ENCODE measurements at regions not wholly inside any gene's neighbourhood (a gene's known extent, or its start where the extent isn't known, plus 50 kb on each side); places are given as distances from the start of the nearest gene placed in this dataset.

DNA sequence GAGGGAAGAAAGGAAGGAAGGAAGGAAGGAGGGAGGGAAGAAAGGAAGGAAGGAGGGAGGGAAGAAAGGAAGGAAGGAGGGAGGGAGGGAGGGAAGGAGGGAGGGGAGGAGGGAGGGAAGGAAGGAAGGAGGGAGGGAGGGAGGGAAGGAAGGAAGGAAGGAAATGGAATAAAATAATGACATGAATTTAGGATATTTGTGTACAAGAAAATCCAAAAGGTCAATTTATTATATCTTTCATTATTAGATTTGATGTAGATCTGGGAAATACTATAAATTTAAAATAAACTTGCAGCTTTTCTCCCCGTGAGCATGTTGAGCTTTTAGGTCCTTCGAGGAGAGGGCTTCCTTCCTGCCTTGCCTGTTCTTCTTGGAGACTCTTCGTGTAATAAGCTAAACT lies 398.6 kb upstream of the NRP1 start:
- Histone ChIP-seq H3K36me3 (ENCODE audit: control insufficient read depth in 4 of 4, insufficient read depth in 4 of 4, low read length in 3 of 4) (no peaks in the 10 kb centered on the region), H3K27me3 (replicated peaks in 2 of 5; ENCODE audit: control insufficient read depth in 4 of 5, insufficient read depth in 5 of 5, low read length in 4 of 5) (peaks cover 0 to 3% (median 2%) of the 10 kb centered on the region in 5 experiments), H3K27ac (ENCODE audit: insufficient read depth in 1 of 2, low read depth in 1 of 2, low read length in 2 of 2, poor library complexity in 1 of 2, severe bottlenecking in 2 of 2) (no peak overlapping the region), H3K4me3 (ENCODE audit: control insufficient read depth in 1 of 7, extremely low read depth in 1 of 7, insufficient read depth in 4 of 7, low read depth in 2 of 7, low read length in 6 of 7) (no peak overlapping the region), H3K9me3 (ENCODE audit: control extremely low read depth in 1 of 5, control insufficient read depth in 4 of 5, insufficient read depth in 2 of 5, low read depth in 1 of 5, low read length in 4 of 5) (no peaks in the 10 kb centered on the region), H3K4me1 (ENCODE audit: control extremely low read depth in 1 of 4, control insufficient read depth in 4 of 4, insufficient read depth in 4 of 4, low read length in 3 of 4) (no peaks in the 10 kb centered on the region)
- POLR2A ChIA-PET = no interaction called here
- WGBS (ENCODE audit: insufficient coverage) = 100% methylated on average over 2 of the region's 3 CpGs
- no peak for DNase-seq
- CTCF ChIA-PET = no interaction called here

DNA sequence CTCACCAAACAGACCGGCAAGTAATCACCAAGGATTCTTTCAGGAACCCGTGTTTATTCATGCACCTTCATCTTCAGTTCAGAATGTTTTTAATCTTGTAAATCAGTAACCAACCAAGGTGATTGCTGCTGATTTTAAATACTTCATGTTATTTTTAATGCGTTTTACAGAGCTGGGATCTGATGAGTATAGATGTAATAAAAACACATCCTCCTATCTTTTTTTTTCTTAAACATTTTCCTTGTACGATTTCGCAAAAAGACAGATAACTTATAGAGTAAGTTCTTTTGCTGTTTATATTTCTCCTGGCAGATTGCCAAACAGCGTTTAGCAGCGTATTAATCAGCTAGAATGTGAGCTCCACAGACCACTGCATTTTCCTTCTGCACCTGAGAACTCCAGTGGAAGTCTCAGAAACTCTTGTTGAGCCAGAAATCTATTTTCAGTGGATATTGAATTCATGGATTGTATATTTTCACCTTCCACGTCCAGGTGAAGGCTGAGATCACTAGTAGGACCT lies 397.8 kb upstream of the NRP1 start:
- H3K4me1 ChIP-seq (ENCODE audit: control extremely low read depth in 1 of 4, control insufficient read depth in 4 of 4, insufficient read depth in 4 of 4, low read length in 3 of 4) = no peaks in the 10 kb centered on the region
- ChIA-PET CTCF (no interaction called here), POLR2A (no interaction called here)

DNA sequence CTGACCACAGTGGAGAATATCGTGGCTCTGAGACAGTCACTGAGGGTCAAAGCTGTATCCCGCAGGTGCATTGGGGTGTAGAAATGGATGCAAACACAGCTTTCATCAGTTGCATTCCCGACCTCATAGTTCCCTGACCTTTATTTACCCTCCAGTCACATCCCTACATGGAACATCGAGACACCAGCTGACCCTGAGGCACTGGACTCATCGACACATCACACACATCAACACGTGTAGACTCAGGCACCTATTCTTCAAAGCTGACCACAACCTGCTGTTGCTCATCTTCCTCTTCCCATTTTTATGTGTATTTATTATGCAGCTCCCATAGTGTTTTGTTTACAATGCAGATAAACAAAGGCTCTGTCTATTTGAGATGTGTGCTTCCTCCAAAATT lies 396.9 kb upstream of the NRP1 start:
- POLR2A ChIA-PET = no interaction called here
- H3K4me3 ChIP-seq (ENCODE audit: control insufficient read depth in 1 of 7, extremely low read depth in 1 of 7, insufficient read depth in 4 of 7, low read depth in 2 of 7, low read length in 6 of 7) = no peak overlapping the region
- CTCF ChIA-PET = no interaction called here

More for the DNA sequence above, 397.8 kb upstream of the NRP1 start:
- peaks cover 0 to 3% (median 0%) of the 10 kb centered on the region in 5 experiments for H3K27me3 ChIP-seq (replicated peaks in 2 of 5; ENCODE audit: control insufficient read depth in 4 of 5, insufficient read depth in 5 of 5, low read length in 4 of 5)
- H3K27ac ChIP-seq (ENCODE audit: insufficient read depth in 1 of 2, low read depth in 1 of 2, low read length in 2 of 2, poor library complexity in 1 of 2, severe bottlenecking in 2 of 2) = no peak overlapping the region
- DNase-seq = no peak
- 85% methylated on average over 5 of the region's 8 CpGs for WGBS (ENCODE audit: insufficient coverage)
- H3K4me3 ChIP-seq (ENCODE audit: control insufficient read depth in 1 of 7, extremely low read depth in 1 of 7, insufficient read depth in 4 of 7, low read depth in 2 of 7, low read length in 6 of 7) = no peak overlapping the region
- no peaks in the 10 kb centered on the region for H3K36me3 ChIP-seq (ENCODE audit: control insufficient read depth in 4 of 4, insufficient read depth in 4 of 4, low read length in 3 of 4)
- H3K9me3 ChIP-seq (ENCODE audit: control extremely low read depth in 1 of 5, control insufficient read depth in 4 of 5, insufficient read depth in 2 of 5, low read depth in 1 of 5, low read length in 4 of 5) = peaks cover 0 to 3% (median 0%) of the 10 kb centered on the region in 5 experiments

DNA sequence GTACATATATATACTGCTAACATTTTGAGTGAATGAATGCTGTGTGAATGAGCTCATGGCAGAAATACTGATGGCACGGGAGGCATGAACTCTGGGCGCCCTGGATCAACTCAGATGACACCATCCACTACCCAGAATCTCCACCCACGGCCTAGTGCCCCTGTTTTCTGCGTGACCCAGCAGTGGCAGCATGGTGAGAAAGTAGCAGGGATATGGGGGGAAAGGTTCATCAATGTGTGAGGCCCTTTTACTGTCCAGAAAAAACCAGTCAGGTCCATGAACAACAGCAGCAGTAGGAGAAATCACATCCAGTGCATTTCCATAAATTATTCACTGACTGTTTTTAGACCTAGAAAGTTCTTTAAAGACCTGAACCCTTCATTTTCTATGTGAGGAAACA lies 391.0 kb upstream of the NRP1 start:
- no CpG with 5 or more reads among the region's 4 CpGs for WGBS (ENCODE audit: insufficient coverage)
- peaks cover 0 to 2% (median 0%) of the 10 kb centered on the region in 5 experiments for H3K27me3 ChIP-seq (replicated peaks in 2 of 5; ENCODE audit: control insufficient read depth in 4 of 5, insufficient read depth in 5 of 5, low read length in 4 of 5)
- H3K27ac ChIP-seq (ENCODE audit: insufficient read depth in 1 of 2, low read depth in 1 of 2, low read length in 2 of 2, poor library complexity in 1 of 2, severe bottlenecking in 2 of 2) = no peak overlapping the region
- no peaks in the 10 kb centered on the region for H3K4me1 ChIP-seq (ENCODE audit: control extremely low read depth in 1 of 4, control insufficient read depth in 4 of 4, insufficient read depth in 4 of 4, low read length in 3 of 4)
- CTCF ChIA-PET = no interaction called here
- H3K9me3 ChIP-seq (ENCODE audit: control extremely low read depth in 1 of 5, control insufficient read depth in 4 of 5, insufficient read depth in 2 of 5, low read depth in 1 of 5, low read length in 4 of 5) = peaks cover 0 to 3% (median 0%) of the 10 kb centered on the region in 5 experiments
- H3K4me3 ChIP-seq (ENCODE audit: control insufficient read depth in 1 of 7, extremely low read depth in 1 of 7, insufficient read depth in 4 of 7, low read depth in 2 of 7, low read length in 6 of 7) = no peak overlapping the region
- POLR2A ChIA-PET = no interaction called here
- DNase-seq = no peak
- no peaks in the 10 kb centered on the region for H3K36me3 ChIP-seq (ENCODE audit: control insufficient read depth in 4 of 4, insufficient read depth in 4 of 4, low read length in 3 of 4)

More for the DNA sequence above, 396.9 kb upstream of the NRP1 start:
- WGBS (ENCODE audit: insufficient coverage) = 97% methylated on average over 4 of the region's 6 CpGs
- DNase-seq = no peak
- Histone ChIP-seq H3K9me3 (ENCODE audit: control extremely low read depth in 1 of 5, control insufficient read depth in 4 of 5, insufficient read depth in 2 of 5, low read depth in 1 of 5, low read length in 4 of 5) (peaks cover 0 to 3% (median 0%) of the 10 kb centered on the region in 5 experiments), H3K4me1 (ENCODE audit: control extremely low read depth in 1 of 4, control insufficient read depth in 4 of 4, insufficient read depth in 4 of 4, low read length in 3 of 4) (no peaks in the 10 kb centered on the region), H3K27ac (ENCODE audit: insufficient read depth in 1 of 2, low read depth in 1 of 2, low read length in 2 of 2, poor library complexity in 1 of 2, severe bottlenecking in 2 of 2) (no peak overlapping the region), H3K27me3 (replicated peaks in 2 of 5; ENCODE audit: control insufficient read depth in 4 of 5, insufficient read depth in 5 of 5, low read length in 4 of 5) (peaks cover 0 to 3% (median 0%) of the 10 kb centered on the region in 5 experiments), H3K36me3 (ENCODE audit: control insufficient read depth in 4 of 4, insufficient read depth in 4 of 4, low read length in 3 of 4) (no peaks in the 10 kb centered on the region)

DNA sequence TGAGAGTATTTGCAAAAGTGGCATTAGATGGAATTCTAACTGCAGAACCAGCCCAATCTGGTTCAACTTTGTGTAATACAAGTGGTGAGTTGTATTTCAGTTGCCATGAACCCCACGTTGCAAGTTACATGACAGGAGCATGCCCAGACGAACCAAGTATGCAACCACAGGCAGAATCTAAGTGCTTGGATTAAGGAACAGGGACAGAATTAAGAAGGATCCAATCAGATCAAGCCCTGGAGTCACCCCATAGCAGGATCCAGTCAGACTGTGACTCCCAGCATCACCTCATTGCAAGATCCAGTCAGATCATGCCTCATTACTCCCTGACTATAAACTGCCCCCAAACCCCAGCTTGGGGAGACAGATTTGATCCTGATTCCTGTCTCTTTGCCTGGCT lies 388.7 kb upstream of the NRP1 start:
- H3K27me3 ChIP-seq (replicated peaks in 2 of 5; ENCODE audit: control insufficient read depth in 4 of 5, insufficient read depth in 5 of 5, low read length in 4 of 5) = no peaks in the 10 kb centered on the region
- peaks cover 0 to 8% (median 1%) of the 10 kb centered on the region in 5 experiments for H3K9me3 ChIP-seq (ENCODE audit: control extremely low read depth in 1 of 5, control insufficient read depth in 4 of 5, insufficient read depth in 2 of 5, low read depth in 1 of 5, low read length in 4 of 5)
- POLR2A ChIA-PET = no interaction called here
- no peaks in the 10 kb centered on the region for H3K36me3 ChIP-seq (ENCODE audit: control insufficient read depth in 4 of 4, insufficient read depth in 4 of 4, low read length in 3 of 4)
- H3K27ac ChIP-seq (ENCODE audit: insufficient read depth in 1 of 2, low read depth in 1 of 2, low read length in 2 of 2, poor library complexity in 1 of 2, severe bottlenecking in 2 of 2) = no peak overlapping the region
- no peaks in the 10 kb centered on the region for H3K4me1 ChIP-seq (ENCODE audit: control extremely low read depth in 1 of 4, control insufficient read depth in 4 of 4, insufficient read depth in 4 of 4, low read length in 3 of 4)
- WGBS (ENCODE audit: insufficient coverage) = 86% methylated on average over 1 of the region's 2 CpGs
- CTCF ChIA-PET = no interaction called here
- DNase-seq = no peak
- no peak overlapping the region for H3K4me3 ChIP-seq (ENCODE audit: control insufficient read depth in 1 of 7, extremely low read depth in 1 of 7, insufficient read depth in 4 of 7, low read depth in 2 of 7, low read length in 6 of 7)

DNA sequence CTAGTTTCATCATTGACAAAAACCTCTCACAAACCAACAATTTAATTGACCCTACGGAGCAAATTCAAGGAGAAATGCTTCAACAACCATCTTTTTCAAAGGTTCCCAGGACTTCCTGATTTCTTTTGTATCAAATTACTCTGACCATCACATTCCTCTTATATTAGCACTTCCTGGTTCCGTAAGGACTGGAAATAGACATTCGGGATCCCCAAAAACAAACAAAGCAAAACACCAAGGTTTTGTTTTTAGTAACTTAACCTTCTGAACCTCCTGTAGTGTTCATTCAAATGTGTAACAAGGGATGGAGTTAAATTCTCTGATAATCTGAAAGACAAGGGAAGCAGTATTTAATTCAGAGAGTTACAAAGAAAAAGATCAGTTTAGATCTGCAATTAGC lies 387.6 kb upstream of the NRP1 start:
- ChIA-PET CTCF (no interaction called here), POLR2A (no interaction called here)
- no CpG with 5 or more reads among the region's 3 CpGs for WGBS (ENCODE audit: insufficient coverage)
- Histone ChIP-seq H3K27me3 (replicated peaks in 2 of 5; ENCODE audit: control insufficient read depth in 4 of 5, insufficient read depth in 5 of 5, low read length in 4 of 5) (no peaks in the 10 kb centered on the region), H3K4me1 (ENCODE audit: control extremely low read depth in 1 of 4, control insufficient read depth in 4 of 4, insufficient read depth in 4 of 4, low read length in 3 of 4) (no peaks in the 10 kb centered on the region), H3K9me3 (ENCODE audit: control extremely low read depth in 1 of 5, control insufficient read depth in 4 of 5, insufficient read depth in 2 of 5, low read depth in 1 of 5, low read length in 4 of 5) (peaks cover 0 to 5% (median 1%) of the 10 kb centered on the region in 5 experiments), H3K27ac (ENCODE audit: insufficient read depth in 1 of 2, low read depth in 1 of 2, low read length in 2 of 2, poor library complexity in 1 of 2, severe bottlenecking in 2 of 2) (no peak overlapping the region), H3K4me3 (ENCODE audit: control insufficient read depth in 1 of 7, extremely low read depth in 1 of 7, insufficient read depth in 4 of 7, low read depth in 2 of 7, low read length in 6 of 7) (no peak overlapping the region), H3K36me3 (ENCODE audit: control insufficient read depth in 4 of 4, insufficient read depth in 4 of 4, low read length in 3 of 4) (no peaks in the 10 kb centered on the region)
- no peak for DNase-seq

DNA sequence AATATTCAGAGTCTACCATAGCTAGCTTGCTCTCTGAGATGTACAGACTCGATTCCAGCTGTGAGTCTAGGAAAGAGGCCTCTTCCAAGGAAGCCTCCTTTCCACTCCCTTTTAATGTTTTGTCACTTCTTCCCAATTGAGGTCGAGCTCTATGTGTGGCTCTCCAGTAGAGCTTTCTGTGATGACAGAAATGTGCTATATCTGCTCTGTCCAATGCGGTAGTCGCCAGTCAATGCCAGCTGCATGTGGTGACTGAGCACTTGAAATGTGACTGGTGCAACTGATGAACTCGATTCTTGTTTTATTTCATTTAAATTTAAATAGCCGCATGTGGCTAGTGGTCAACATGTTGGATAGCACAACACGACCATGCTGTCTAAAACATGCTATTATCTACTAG lies 387.0 kb upstream of the NRP1 start:
- Histone ChIP-seq H3K9me3 (ENCODE audit: control extremely low read depth in 1 of 5, control insufficient read depth in 4 of 5, insufficient read depth in 2 of 5, low read depth in 1 of 5, low read length in 4 of 5) (peaks cover 0 to 5% (median 1%) of the 10 kb centered on the region in 5 experiments), H3K27me3 (replicated peaks in 2 of 5; ENCODE audit: control insufficient read depth in 4 of 5, insufficient read depth in 5 of 5, low read length in 4 of 5) (no peaks in the 10 kb centered on the region), H3K27ac (ENCODE audit: insufficient read depth in 1 of 2, low read depth in 1 of 2, low read length in 2 of 2, poor library complexity in 1 of 2, severe bottlenecking in 2 of 2) (no peak overlapping the region), H3K36me3 (ENCODE audit: control insufficient read depth in 4 of 4, insufficient read depth in 4 of 4, low read length in 3 of 4) (no peaks in the 10 kb centered on the region), H3K4me1 (ENCODE audit: control extremely low read depth in 1 of 4, control insufficient read depth in 4 of 4, insufficient read depth in 4 of 4, low read length in 3 of 4) (peaks cover 0 to 2% (median 0%) of the 10 kb centered on the region in 4 experiments), H3K4me3 (ENCODE audit: control insufficient read depth in 1 of 7, extremely low read depth in 1 of 7, insufficient read depth in 4 of 7, low read depth in 2 of 7, low read length in 6 of 7) (no peak overlapping the region)
- 83% methylated on average over 4 of the region's 7 CpGs for WGBS (ENCODE audit: insufficient coverage)
- ChIA-PET CTCF (interaction anchor here (1.8 kb wide), 1 partner anchor 15 kb away, joined by 4 read pairs; no protein-coding TSS in a partner anchor), POLR2A (no interaction called here)
- no peak for DNase-seq

Measured in common myeloid progenitor, CD34-positive (primary cell).